HG02759 (cell line): ENCODE measurements at regions not wholly inside any gene's neighbourhood (a gene's known extent, or its start where the extent isn't known, plus 50 kb on each side); places are given as distances from the start of the nearest gene placed in this dataset.
"Not testable (repeated sequence)": the region's sequence is repeated elsewhere in the genome, so short reads cannot be mapped to it uniquely, and the experiment has no call there.

ENCODE experiments used
- ATAC-seq: cut with Tn5 transposase; IDR thresholded peaks from one replicate; pipeline ENCODE4 v1.9.1; 2021; ENCODE audit warnings: mild to moderate bottlenecking, moderate library complexity; ENCODE audit not compliant: unreplicated experiment

DNA sequence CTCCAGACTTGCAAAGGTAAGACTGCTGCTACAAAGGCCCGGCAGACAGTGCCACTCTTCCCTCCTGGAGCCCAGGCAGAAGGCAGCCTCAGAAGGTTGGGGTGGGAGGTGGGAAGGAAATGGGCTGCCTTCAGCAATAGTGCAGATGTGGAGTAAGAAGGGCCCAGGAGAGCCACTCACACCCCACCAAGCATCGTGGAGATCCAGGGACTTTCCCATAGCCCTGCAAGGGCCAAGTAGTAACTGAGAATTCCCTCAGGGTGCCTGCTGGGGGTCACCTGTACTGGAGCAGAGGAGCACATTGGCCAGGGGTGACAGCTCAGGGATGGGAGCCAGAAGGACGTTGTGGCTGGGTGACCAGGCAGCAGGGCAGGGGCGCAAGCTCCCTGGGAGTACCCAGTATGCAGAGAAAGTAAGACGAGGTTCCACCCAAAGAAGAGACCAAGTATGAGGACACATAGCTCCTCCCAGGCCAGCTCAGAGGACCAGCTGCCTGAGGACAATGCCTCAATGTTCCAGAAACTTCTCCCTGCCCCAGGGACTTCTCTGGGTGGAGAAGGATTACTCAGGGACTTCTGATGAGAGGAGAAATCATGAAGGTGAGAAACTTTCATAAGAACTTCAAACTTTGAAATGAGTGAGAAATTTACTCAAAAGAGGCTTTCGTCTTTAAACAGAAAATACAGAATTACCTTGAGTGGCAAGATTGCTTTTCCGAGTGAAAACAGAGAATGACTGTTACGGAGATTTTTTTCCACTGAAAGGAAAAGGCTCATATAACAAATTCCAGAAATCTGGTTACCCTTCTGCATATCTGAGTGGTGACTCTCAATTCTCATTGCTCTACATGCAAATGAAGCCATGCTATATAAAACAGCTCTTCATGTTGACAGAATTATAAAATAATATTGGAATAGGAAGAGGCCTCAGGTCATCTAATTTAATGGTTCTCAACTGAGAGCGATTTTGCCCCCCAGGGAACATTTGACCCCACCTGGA is 87.9 kb upstream of the TRIO start:
- ATAC-seq, result no peak

GRCh38 chr5:14054111-14054854 is 88.9 kb upstream of the TRIO start:
- no peak for ATAC-seq

DNA sequence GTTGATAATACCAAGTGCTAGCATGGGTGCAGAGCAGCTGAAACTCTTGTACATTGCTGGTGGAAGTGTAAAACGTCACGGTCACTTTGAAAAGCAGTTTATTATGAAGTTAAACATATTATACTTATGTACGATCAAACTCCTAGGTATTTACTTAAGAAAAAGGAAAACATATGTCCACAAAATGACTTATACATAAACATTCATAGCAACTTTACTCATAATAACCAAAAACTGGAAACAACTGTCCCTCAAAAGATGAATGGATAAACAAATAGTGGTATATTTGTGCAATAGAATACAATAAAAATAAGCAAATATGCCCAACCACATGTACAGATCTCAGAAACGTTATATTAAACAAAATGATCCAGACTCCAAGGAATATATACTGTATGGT is 92.3 kb upstream of the TRIO start:
- no peak for ATAC-seq

DNA sequence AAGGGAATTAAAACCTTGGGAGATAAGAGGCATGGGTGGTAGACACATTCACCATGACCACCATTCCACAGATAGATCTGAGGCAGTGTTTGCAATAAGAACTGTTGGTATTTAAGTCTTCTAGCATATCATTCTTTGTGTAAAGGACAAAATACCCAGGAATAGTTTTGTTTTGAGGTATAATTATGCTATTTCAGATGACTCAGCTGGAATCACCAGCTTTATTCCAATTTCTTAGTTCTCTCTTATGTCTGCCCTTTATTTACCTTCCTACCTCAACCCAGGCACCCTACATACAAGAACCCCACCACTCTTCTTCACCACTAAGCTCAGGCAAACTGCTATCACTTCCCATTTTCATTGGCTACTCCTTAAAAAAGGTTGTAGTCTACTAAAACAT is 94.7 kb upstream of the TRIO start:
- no peak for ATAC-seq

- no peak for ATAC-seq
These were observed 97.2 kb upstream of the DNAH5 start for GRCh38 chr5:14041528-14042192.

DNA sequence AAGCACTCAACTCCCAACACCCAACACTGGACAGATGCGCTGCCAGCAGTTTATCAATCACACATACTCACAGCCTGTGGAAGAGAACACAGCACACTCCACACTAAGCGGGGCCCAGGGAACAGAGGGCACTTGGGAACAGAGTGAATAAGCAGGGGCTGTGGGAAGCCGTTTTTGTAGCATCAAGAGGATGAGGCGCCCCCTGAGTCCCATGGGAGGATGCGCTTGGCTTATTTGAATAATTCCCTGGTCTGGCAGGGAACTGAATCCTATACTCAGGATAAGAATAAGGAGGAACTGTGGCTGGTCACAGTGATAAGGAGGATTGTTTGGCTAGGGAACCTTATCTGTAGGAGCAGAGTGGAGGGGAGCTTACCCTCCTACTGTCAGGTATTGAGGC is 96.1 kb upstream of the DNAH5 start:
- ATAC-seq, result no peak

DNA sequence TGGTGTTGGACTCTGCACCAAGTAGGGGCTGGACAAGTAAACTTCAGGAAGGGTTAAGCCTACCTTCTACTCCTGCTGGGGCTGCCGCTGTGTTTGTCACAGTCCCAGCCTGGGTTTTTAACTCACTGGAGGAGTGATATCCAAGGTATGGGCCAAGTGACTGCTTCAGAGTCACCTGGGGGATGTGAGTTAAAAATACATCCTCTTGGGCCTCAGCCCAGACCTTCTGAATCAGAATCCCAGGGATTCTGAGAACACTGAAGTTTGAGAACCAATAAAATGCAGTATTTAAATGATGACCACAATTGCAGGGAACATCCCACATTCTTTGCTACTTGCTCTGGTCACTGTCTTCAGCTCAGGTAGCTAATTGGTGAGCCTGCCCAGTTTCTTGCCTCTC is 95.1 kb upstream of the DNAH5 start:
- ATAC-seq, result no peak

GRCh38 chr5:14039063-14039462 is 94.6 kb upstream of the DNAH5 start:
- ATAC-seq, result no peak

DNA sequence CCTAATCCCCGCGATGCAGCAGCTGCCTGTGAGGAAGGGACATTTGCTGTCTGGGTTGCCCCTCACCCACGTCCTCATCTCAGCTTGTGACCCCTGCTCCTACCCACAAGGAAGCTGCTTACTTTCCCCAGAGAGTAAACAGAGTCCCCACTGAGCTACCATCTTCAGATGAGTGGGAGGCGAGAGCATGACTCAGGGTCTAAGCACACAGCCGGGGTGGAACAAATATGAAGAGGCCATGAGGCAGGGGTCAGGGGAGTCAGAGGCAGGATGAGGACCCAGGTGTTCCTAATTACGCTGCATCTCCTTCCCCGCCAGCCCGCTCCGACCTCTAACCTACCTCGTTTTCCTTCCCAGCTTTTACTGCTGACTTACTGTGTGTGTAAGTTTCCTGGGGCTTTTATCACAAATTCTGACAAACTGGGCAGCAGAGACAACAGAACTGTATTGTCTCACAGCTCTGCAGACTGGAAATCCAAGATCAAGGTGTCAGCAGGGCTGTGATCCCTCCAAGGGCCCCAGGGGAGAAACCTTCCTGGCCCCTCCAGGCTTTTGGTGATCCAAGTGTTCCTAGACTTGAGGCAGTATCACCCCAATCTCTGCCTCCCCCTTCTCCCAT is 94.0 kb upstream of the DNAH5 start:
- ATAC-seq, result no peak

GRCh38 chr5:14036947-14037346 is 92.5 kb upstream of the DNAH5 start:
- ATAC-seq, result no peak

DNA sequence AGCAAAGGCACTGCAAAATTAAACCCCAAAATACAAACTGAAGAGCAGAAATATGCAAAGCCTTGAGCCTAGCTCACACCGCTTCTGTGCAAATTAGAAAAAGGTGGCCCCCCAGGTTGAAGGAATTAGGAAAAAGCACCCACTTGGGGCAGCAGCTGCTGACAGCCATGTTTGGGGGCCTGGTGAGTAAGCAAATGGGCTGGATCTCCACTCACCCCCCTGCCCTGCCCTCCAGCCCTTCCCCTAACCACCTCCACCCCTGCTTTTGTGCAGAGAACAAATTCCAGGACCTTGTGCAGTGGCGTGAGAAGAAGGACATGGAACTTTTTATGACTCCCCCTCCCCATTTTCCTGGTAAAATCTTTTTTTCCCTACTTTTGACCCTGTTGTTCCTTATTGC is 92.0 kb upstream of the DNAH5 start:
- ATAC-seq, result no peak

DNA sequence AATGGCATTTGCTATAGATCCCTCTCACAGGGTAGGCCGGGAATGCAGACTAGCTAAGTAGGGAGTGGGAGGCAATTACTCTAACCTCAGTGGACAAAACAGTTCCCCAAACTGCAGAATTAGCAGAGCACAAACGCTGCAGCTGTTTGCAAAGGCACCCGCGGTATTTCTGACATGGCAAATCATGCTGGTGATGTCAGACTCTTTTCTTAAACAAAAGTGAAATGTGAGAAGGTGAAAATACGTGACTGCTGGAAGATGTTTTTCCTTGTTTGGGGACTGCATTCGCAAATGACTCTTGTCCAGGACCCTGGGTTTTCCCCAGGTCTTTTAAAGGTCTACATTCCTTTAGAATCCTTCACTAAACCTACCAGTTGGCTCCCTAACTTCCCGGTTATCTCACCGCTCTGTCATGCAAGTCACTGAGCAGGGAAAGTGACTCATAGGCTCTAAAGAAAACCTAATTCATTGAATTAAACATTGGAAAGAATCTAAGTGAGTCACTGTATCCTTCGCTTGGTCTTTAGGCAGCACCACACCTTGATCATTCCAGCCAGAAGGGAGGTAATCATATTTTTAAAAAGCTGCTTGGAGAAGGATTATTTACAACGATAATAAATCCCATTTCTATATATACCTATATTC is 91.5 kb upstream of the DNAH5 start:
- no peak for ATAC-seq

GRCh38 chr5:14034963-14035362 is 90.5 kb upstream of the DNAH5 start:
- no peak for ATAC-seq

- no peak for ATAC-seq
These were observed 88.4 kb upstream of the DNAH5 start for GRCh38 chr5:14032918-14033317.

DNA sequence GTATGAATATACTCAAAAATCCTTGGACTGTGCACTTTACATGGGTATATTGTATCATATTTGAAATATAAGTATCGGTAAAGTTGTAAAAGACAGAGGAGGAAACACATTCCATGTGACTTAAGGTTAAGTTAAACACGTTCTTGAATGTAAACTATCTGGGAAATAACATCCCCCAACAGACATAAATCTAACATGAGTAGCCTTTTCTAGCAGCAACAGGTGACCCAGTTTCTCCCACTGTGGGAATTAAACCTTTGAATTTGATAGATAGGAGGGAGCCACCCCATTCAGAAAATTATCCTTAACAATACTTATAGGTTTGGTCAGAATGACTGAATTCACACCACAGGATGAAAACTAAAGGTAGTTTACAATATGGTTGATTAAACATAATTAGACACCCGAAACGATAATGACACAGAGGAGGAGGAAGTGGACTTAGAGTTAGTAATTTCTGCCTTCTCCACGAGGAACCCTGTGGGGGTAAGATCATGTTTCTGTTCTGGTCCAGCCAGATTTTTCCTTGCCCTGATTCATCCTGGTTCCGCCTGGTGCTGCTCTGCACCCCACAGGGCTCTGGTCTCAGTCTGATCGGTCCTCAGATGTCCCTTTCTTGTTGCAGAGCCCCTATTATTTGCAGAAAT is 84.6 kb upstream of the DNAH5 start:
- ATAC-seq, result no peak

- no peak for ATAC-seq
These were observed 83.7 kb upstream of the DNAH5 start for GRCh38 chr5:14028188-14028587.

DNA sequence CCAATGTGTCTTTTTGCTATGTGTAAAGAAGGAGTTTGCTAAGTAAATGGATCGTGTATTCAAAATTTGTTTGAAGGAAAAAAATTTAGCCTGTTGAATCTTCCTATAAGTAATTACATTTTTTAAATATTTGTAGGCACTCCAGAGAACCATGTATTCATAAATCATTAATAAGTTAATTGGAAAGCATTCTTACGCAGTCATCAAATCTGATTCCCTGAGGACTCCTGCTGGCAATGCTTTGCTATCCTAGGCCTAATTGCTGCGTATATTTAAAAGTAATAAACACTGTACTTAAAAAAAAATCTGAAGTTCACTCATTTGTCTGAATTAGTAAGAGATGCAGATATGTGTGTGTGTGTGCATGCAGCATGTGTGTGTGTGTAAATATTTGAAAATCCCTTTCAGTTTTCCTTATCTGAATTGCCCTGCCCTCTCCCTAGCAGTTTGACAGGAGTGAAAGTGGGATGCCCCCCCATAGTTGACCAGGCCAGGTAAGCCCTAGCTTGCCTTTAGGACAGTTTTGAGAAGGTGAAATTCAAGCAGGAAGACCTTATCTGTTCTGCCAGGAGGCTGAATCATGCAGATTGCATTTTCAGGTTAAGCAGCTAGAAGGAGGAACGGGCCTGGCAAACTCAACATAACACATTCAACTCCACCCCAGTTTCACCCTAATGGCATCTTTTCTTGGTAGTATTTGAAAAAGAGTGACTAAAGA is 81.2 kb upstream of the DNAH5 start:
- ATAC-seq, result no peak

- ATAC-seq, result no peak
These were observed 78.5 kb upstream of the DNAH5 start for GRCh38 chr5:14022971-14023370.

- ATAC-seq, result not testable (repeated sequence)
These were observed 76.5 kb upstream of the DNAH5 start for GRCh38 chr5:14020944-14021343.
